K562 (cell line): ENCODE measurements at regions not wholly inside any gene's neighbourhood (a gene's known extent, or its start where the extent isn't known, plus 50 kb on each side); places are given as distances from the start of the nearest gene placed in this dataset.

ENCODE experiments used
- ATAC-seq: fragments of 200-7000 bp; cut with Tn5 transposase; 3 replicates; pipeline ENCODE4 v1.9.1; 2020; ENCODE audit warnings: moderate library complexity
- BruUV-seq: library from RNA; stranded (reverse); fragments of 400-500 nt; replicated peaks from 2 replicates; lab custom pipeline; 2021; lab: Mats Ljungman, UMichigan
- CTCF ChIA-PET: fragments of 300-600 bp; formaldehyde crosslinking; extraction: SDS; loops from one replicate; lab custom pipeline; 2021; ENCODE audit warnings: low intra/inter-chr PET ratio; lab: Yijun Ruan, JAX
- POLR2A ChIA-PET: fragments of 300-600, 350-650 bp; sonication (Branson Sonifier 250); formaldehyde crosslinking; extraction: SDS; loops from one replicate; lab custom pipeline; 2021; ENCODE audit warnings: antibody characterized with exemption, inconsistent platforms; lab: Yijun Ruan, JAX
- DNase-seq, 4 experiments: peaks; one replicate each; pipeline versions ENCODE4 v3.0.0 to v3.0.0-alpha.2; 2011 to 2018; ENCODE audit warnings: low spot score in 3 of 4, mixed read lengths in 3 of 4; ENCODE audit errors: extremely low read depth in 1 of 4
- FAIRE-seq: peaks from 2 replicates; lab custom pipeline; 2011; peaks lifted over from hg19 to GRCh38; lab: Jason Lieb, UNC
- H2AFZ ChIP-seq: 2 replicates; pipeline ENCODE4 v1.6.0; 2011; ENCODE audit warnings: low read depth, low read length, control low read depth, inconsistent platforms
- H3K27ac ChIP-seq: fragments of 200-600 bp; 3 replicates; pipeline ENCODE4 v1.8.0; 2011; ENCODE audit warnings: low read depth, mild to moderate bottlenecking, control low read depth, inconsistent platforms, low read length, moderate library complexity, mixed read lengths; ENCODE audit errors: extremely low read depth
- H3K27me3 ChIP-seq, 2 experiments: fragments of 300-600 bp in 1 of 2; 2 replicates in 1 of 2; 3 replicates in 1 of 2; pipeline versions ENCODE4 v1.6.0 to v1.8.0; 2011; ENCODE audit warnings: inconsistent platforms in 2 of 2, low read length in 2 of 2, mild to moderate bottlenecking in 1 of 2, mixed read lengths in 1 of 2, moderate library complexity in 1 of 2; ENCODE audit not compliant: control insufficient read depth in 2 of 2, insufficient read depth in 2 of 2
- H3K36me3 ChIP-seq: fragments of 300-600 bp; 3 replicates; pipeline ENCODE4 v1.8.0; 2011; ENCODE audit warnings: mild to moderate bottlenecking, low read length, inconsistent platforms; ENCODE audit not compliant: control insufficient read depth, insufficient read depth
- H3K4me1 ChIP-seq, 2 experiments: fragments of 200-600 bp in 1 of 2; replicated peaks in 1 of 2; 2 replicates in 1 of 2; 3 replicates in 1 of 2; pipeline versions ENCODE4 v1.5.1 to v1.8.0; 2011; ENCODE audit warnings: inconsistent platforms in 2 of 2, low read length in 2 of 2, mild to moderate bottlenecking in 1 of 2, mixed read lengths in 1 of 2, moderate library complexity in 1 of 2; ENCODE audit not compliant: control insufficient read depth in 2 of 2, insufficient read depth in 2 of 2
- H3K4me2 ChIP-seq: 2 replicates; pipeline ENCODE4 v1.6.1; 2011; ENCODE audit warnings: low read length, control low read depth, inconsistent platforms, mixed read lengths; ENCODE audit not compliant: insufficient read depth
- H3K4me3 ChIP-seq: fragments of 200-600 bp; sonication (generic), shearing (Covaris generic); 2 replicates; pipeline ENCODE4 v1.5.1; 2016; ENCODE audit warnings: control low read depth, inconsistent platforms
- H3K79me2 ChIP-seq: fragments of 200-600 bp; 3 replicates; pipeline ENCODE4 v1.8.0; 2011; ENCODE audit warnings: low read length, inconsistent platforms; ENCODE audit not compliant: control insufficient read depth, insufficient read depth
- H3K9ac ChIP-seq, 2 experiments: 2 replicates each; pipeline versions ENCODE4 v1.6.0 to v1.6.1; 2011; ENCODE audit warnings: low read depth in 2 of 2, low read length in 2 of 2, control low read depth in 1 of 2, inconsistent platforms in 1 of 2, mild to moderate bottlenecking in 1 of 2, mixed read lengths in 1 of 2; ENCODE audit not compliant: insufficient read depth in 1 of 2
- H3K9me1 ChIP-seq: one replicate; pipeline ENCODE4 v1.6.0; 2011; ENCODE audit warnings: inconsistent platforms, mild to moderate bottlenecking, low read length, moderate library complexity; ENCODE audit not compliant: control insufficient read depth, insufficient read depth
- H3K9me3 ChIP-seq: replicated peaks from 2 replicates; pipeline ENCODE4 v1.5.1; 2011; ENCODE audit warnings: low read depth, low read length, inconsistent platforms; ENCODE audit not compliant: control insufficient read depth, insufficient read depth
- H4K20me1 ChIP-seq: replicated peaks from 2 replicates; pipeline ENCODE4 v1.6.1; 2011; ENCODE audit warnings: low read length, inconsistent platforms, mixed read lengths; ENCODE audit not compliant: control insufficient read depth, insufficient read depth
- ATF6 ChIP-seq: sonication (generic); formaldehyde crosslinking; IDR thresholded peaks from 2 replicates; pipeline ENCODE4 v1.4.0; 2020; ENCODE audit warnings: mild to moderate bottlenecking, missing genetic modification reagents
- CBX8 ChIP-seq: fragments of 200-600 bp; sonication (generic); IDR thresholded peaks from 2 replicates; pipeline ENCODE4 v1.6.1; 2012; ENCODE audit warnings: borderline replicate concordance, mixed run types, low read depth, mild to moderate bottlenecking, moderate library complexity, mixed read lengths, low read length, control low read depth, inconsistent platforms; ENCODE audit not compliant: poor library complexity, severe bottlenecking; ENCODE audit errors: extremely low read depth
- EZH2 ChIP-seq: IDR thresholded peaks from 2 replicates; pipeline ENCODE4 v1.6.1; 2012; ENCODE audit warnings: low read depth, mild to moderate bottlenecking, inconsistent platforms, low read length, borderline replicate concordance
- FIP1L1 ChIP-seq: fragments of 200-400 bp; formaldehyde crosslinking; IDR thresholded peaks from 2 replicates; pipeline ENCODE4 v1.6.1; 2018; ENCODE audit warnings: mild to moderate bottlenecking, low read depth, low read length; ENCODE audit not compliant: poor library complexity, severe bottlenecking
- FUS ChIP-seq: fragments of 200-400 bp; formaldehyde crosslinking; optimal IDR thresholded peaks from 2 replicates; pipeline ENCODE3; 2017; ENCODE audit warnings: low read depth, low read length
- GMEB1 ChIP-seq: fragments of 250-450 bp; sonication (Bioruptor Pico); IDR thresholded peaks from 2 replicates; pipeline ENCODE4 v1.4.0; 2020; ENCODE audit warnings: mild to moderate bottlenecking
- GTF2E2 ChIP-seq: fragments of 200-800 bp; sonication (Bioruptor generic); IDR thresholded peaks from 2 replicates; pipeline ENCODE4 v1.6.1; 2016; ENCODE audit warnings: missing genetic modification characterization, missing compliant biosample characterization
- HBP1 ChIP-seq: fragments of 450-650 bp; formaldehyde crosslinking; IDR thresholded peaks from 2 replicates; pipeline ENCODE4 v1.4.0; 2022; ENCODE audit warnings: missing genetic modification characterization
- HNRNPLL ChIP-seq: fragments of 200-400 bp; formaldehyde crosslinking; IDR thresholded peaks from 2 replicates; pipeline ENCODE4 v1.6.1; 2017; ENCODE audit warnings: low read length, low read depth, mild to moderate bottlenecking; ENCODE audit not compliant: poor library complexity, severe bottlenecking
- MAFG ChIP-seq: fragments of 450-650 bp; conservative IDR thresholded peaks from 2 replicates; pipeline ENCODE4 v1.6.1; 2016; ENCODE audit warnings: missing genetic modification characterization, missing compliant biosample characterization
- MAFK ChIP-seq: IDR thresholded peaks from 2 replicates; pipeline ENCODE4 v1.6.1; 2011; ENCODE audit warnings: low read length, improper control_type of control experiment
- RHOXF2B ChIP-seq: fragments of 250-450 bp; sonication (Bioruptor Pico); conservative IDR thresholded peaks from 2 replicates; pipeline ENCODE4 v1.5.1; 2021
- SRF ChIP-seq, 2 experiments: fragments of 250-450, 450-650 bp in 1 of 2; sonication (Bioruptor Pico) in 1 of 2; sonication (generic) in 1 of 2; formaldehyde crosslinking; IDR thresholded peaks; 2 replicates each; pipeline versions ENCODE4 v1.5.0 to v1.5.1; 2020 to 2022; ENCODE audit warnings: mild to moderate bottlenecking in 1 of 2, missing genetic modification reagents in 1 of 2
- ZC3H11A ChIP-seq: IDR thresholded peaks from 2 replicates; pipeline ENCODE4 v1.6.1; 2012; ENCODE audit warnings: low read depth, low read length, improper control_type of control experiment
- ZNF175 ChIP-seq: fragments of 200-800 bp; sonication (Bioruptor generic); IDR thresholded peaks from 2 replicates; pipeline ENCODE4 v1.6.1; 2016; ENCODE audit warnings: low read depth, mild to moderate bottlenecking, missing genetic modification characterization, missing compliant biosample characterization
- ZNF263 ChIP-seq: sonication (generic); formaldehyde crosslinking; IDR thresholded peaks from 2 replicates; pipeline ENCODE4 v1.8.0; 2022; ENCODE audit warnings: mild to moderate bottlenecking, missing genetic modification reagents, borderline replicate concordance
- ZNF436 ChIP-seq: fragments of 250-450, 450-650 bp; sonication (Bioruptor Pico); formaldehyde crosslinking; IDR thresholded peaks from 2 replicates; pipeline ENCODE4 v1.7.0; 2020; ENCODE audit warnings: mild to moderate bottlenecking
- ZSCAN32 ChIP-seq: fragments of 450-650 bp; formaldehyde crosslinking; IDR thresholded peaks from 2 replicates; pipeline ENCODE4 v1.4.0; 2020; ENCODE audit warnings: mild to moderate bottlenecking, moderate library complexity
- WGBS: fragments of 100-300 bp; shearing (Covaris generic); methylation state at CpG from one replicate; pipeline ENCODE4 v1.1.6; 2016; ENCODE audit warnings: low coverage, mixed read lengths; ENCODE audit not compliant: insufficient coverage; ENCODE audit errors: missing lambda C conversion rate; 5-methylcytosine and 5-hydroxymethylcytosine counted together
- in situ Hi-C: fragments of 300-500 bp; cut with MboI; formaldehyde crosslinking; loops from 4 replicates; pipeline ENCODE4 v1.15.0; 2018; ENCODE audit warnings: inconsistent platforms, mixed read lengths
- intact Hi-C: fragments of 100-400 bp; cut with micrococcal nuclease; formaldehyde crosslinking; loops from 2 replicates; pipeline ENCODE4 v1.14.2; 2022

GRCh38 chr12:84035766-84036165 is 876.8 kb downstream of the SLC6A15 start:
- Histone ChIP-seq H3K9me3 (no peaks in the 10 kb centered on the region; the same call in 1 of the 2 replicates), H3K27ac (no peak overlapping the region), H3K9me1 (no peaks in the 10 kb centered on the region), H3K4me3 (no peak overlapping the region), H3K79me2 (no peaks in the 10 kb centered on the region), H3K27me3 (no peaks in the 10 kb centered on the region), H4K20me1 (no peaks in the 10 kb centered on the region), H3K36me3 (no peaks in the 10 kb centered on the region), H3K4me2 (no peak overlapping the region), H3K9ac (no peak overlapping the region), H3K4me1 (no peaks in the 10 kb centered on the region), H2AFZ (no peak overlapping the region)
- ChIA-PET CTCF (no interaction called here), POLR2A (no interaction called here)
- DNase-seq (no peak), FAIRE-seq (no peak), ATAC-seq (no peak)
- WGBS: 0% methylated on average over 3 of the region's 3 CpGs
- BruUV-seq: no TSS peak
- in situ Hi-C loops: no loop called here
- intact Hi-C loops: no loop called here
- TF ChIP-seq RHOXF2B (CRISPR knock-in tag): no peak
- no peak for TF ChIP-seq GMEB1
- no peak for TF ChIP-seq HNRNPLL
- no peak for TF ChIP-seq ZSCAN32 (CRISPR knock-in tag)
- no peak for TF ChIP-seq ATF6 (CRISPR knock-in tag)
- TF ChIP-seq SRF (CRISPR knock-in tag; IDR thresholded peaks at IDR 0.05): no peak
- TF ChIP-seq EZH2: no peak
- no peak for TF ChIP-seq ZC3H11A
- no peak for TF ChIP-seq MAFK
- TF ChIP-seq MAFG (tag): no peak
- no peak for TF ChIP-seq ZNF175 (CRISPR knock-in tag)
- no peak for TF ChIP-seq ZNF263 (CRISPR knock-in tag)
- TF ChIP-seq FUS: no peak
- TF ChIP-seq GTF2E2 (tag): no peak
- TF ChIP-seq CBX8: no peak
- TF ChIP-seq FIP1L1: no peak
- TF ChIP-seq HBP1 (CRISPR knock-in tag): no peak
- no peak for TF ChIP-seq ZNF436 (CRISPR knock-in tag)
